Esophagus muscularis mucosa (tissue), 4 donors: ENCODE measurements at regions not wholly inside any gene's neighbourhood (a gene's known extent, or its start where the extent isn't known, plus 50 kb on each side); places are given as distances from the start of the nearest gene placed in this dataset.

ENCODE experiments used
- DNase-seq: peaks from one replicate; pipeline ENCODE4 v3.0.0-alpha.2; 2017; ENCODE audit errors: extremely low spot score
- H3K27ac ChIP-seq, 4 donors: fragments of 200-600 bp; sonication (generic); replicated peaks in 1 of 4; 1 replicate in 3 of 4; 2 replicates in 1 of 4; pipeline ENCODE4 v1.5.1; 2016 to 2019; ENCODE audit warnings: mild to moderate bottlenecking in 1 of 4
- H3K27me3 ChIP-seq, 4 donors: fragments of 200-600 bp; sonication (generic); one replicate each; pipeline versions ENCODE4 v1.5.1 to v1.6.0; 2016 to 2019
- H3K36me3 ChIP-seq, 4 donors: fragments of 200-600 bp; sonication (generic); one replicate each; pipeline ENCODE4 v1.5.1; 2016 to 2019
- H3K4me1 ChIP-seq, 4 donors: fragments of 200-600 bp; sonication (generic); one replicate each; pipeline ENCODE4 v1.5.1; 2016 to 2019
- H3K4me3 ChIP-seq, 4 donors: fragments of 200-600 bp; sonication (generic); 1 replicate in 2 of 4; 2 replicates in 2 of 4; pipeline ENCODE4 v1.5.1; 2016 to 2019; ENCODE audit warnings: mild to moderate bottlenecking in 4 of 4, moderate library complexity in 1 of 4
- H3K9me3 ChIP-seq, 4 donors: fragments of 200-600 bp; sonication (generic); 1 replicate in 3 of 4; 2 replicates in 1 of 4; pipeline ENCODE4 v1.5.1; 2016 to 2019
- CTCF ChIP-seq, 3 experiments: fragments of 200-600 bp in 2 of 3; fragments of 450-650 bp in 1 of 3; sonication (generic) in 2 of 3; IDR thresholded peaks; one replicate each; pipeline ENCODE4 v1.5.1; 2017 to 2019; ENCODE audit warnings: antibody characterized with exemption in 3 of 3, mild to moderate bottlenecking in 2 of 3, moderate library complexity in 1 of 3
- EP300 ChIP-seq: sonication (generic); formaldehyde crosslinking; IDR thresholded peaks from one replicate; pipeline ENCODE4 v1.6.1; 2017; ENCODE audit warnings: antibody characterized with exemption
- POLR2A ChIP-seq: fragments of 450-650 bp; IDR thresholded peaks from one replicate; pipeline ENCODE4 v1.6.1; 2017; ENCODE audit warnings: antibody characterized with exemption, moderate library complexity, mild to moderate bottlenecking, low read depth
- POLR2AphosphoS5 ChIP-seq, 2 donors: sonication (generic); formaldehyde crosslinking; IDR thresholded peaks; one replicate each; pipeline ENCODE4 v1.6.1; 2017; ENCODE audit warnings: antibody characterized with exemption in 2 of 2
- WGBS: methylation state at CpG from one replicate; pipeline ENCODE4 v1.1.5; 2018; 5-methylcytosine and 5-hydroxymethylcytosine counted together
- intact Hi-C: fragments of 100-400 bp; cut with DNase I; formaldehyde crosslinking; loops from one replicate; pipeline ENCODE4 v1.15.1; 2023

- H3K27ac ChIP-seq, result no peak overlapping the region
- no peaks in the 10 kb centered on the region for H3K27me3 ChIP-seq
- H3K9me3 ChIP-seq, result no peaks in the 10 kb centered on the region
- no peak overlapping the region for H3K4me3 ChIP-seq
- 86% methylated on average over 4 of the region's 4 CpGs for WGBS
- H3K36me3 ChIP-seq, result no peaks in the 10 kb centered on the region
- no peak for DNase-seq
- TF ChIP-seq POLR2A, result no peak
- TF ChIP-seq CTCF (IDR thresholded peaks at IDR 0.05), result no peak
- no peak for TF ChIP-seq POLR2AphosphoS5 (IDR thresholded peaks at IDR 0.05)
- TF ChIP-seq EP300, result no peak
- H3K4me1 ChIP-seq, result no peaks in the 10 kb centered on the region
- intact Hi-C loops, result no loop called here
Observed at GRCh38 chr2:19226871-19227270, 131.6 kb downstream of the OSR1 start.

- no peak for TF ChIP-seq EP300
- no peak for TF ChIP-seq POLR2AphosphoS5 (IDR thresholded peaks at IDR 0.05)
- TF ChIP-seq CTCF (IDR thresholded peaks at IDR 0.05), result no peak
- no peak for TF ChIP-seq POLR2A
- intact Hi-C loops, result no loop called here
- H3K36me3 ChIP-seq, result no peaks in the 10 kb centered on the region
- no peak overlapping the region for H3K27ac ChIP-seq
- no peaks in the 10 kb centered on the region for H3K9me3 ChIP-seq
- WGBS, result 83% methylated on average over 6 of the region's 6 CpGs
- DNase-seq, result peak; percentile 80
- no peak overlapping the region for H3K4me3 ChIP-seq
- no peaks in the 10 kb centered on the region for H3K4me1 ChIP-seq
- no peaks in the 10 kb centered on the region for H3K27me3 ChIP-seq
Observed at GRCh38 chr2:19226386-19226785, 132.0 kb downstream of the OSR1 start.

GRCh38 chr2:19225931-19226330 is 132.5 kb downstream of the OSR1 start:
- TF ChIP-seq POLR2A, result no peak
- 100% methylated on average over 1 of the region's 1 CpG for WGBS

GRCh38 chr2:19225126-19225525 is 133.3 kb downstream of the OSR1 start:
- H3K27ac ChIP-seq, result no peak overlapping the region
- H3K27me3 ChIP-seq, result no peaks in the 10 kb centered on the region
- H3K9me3 ChIP-seq, result no peaks in the 10 kb centered on the region
- TF ChIP-seq EP300, result no peak
- TF ChIP-seq CTCF (IDR thresholded peaks at IDR 0.05), result no peak
- TF ChIP-seq POLR2A, result no peak
- no peak for TF ChIP-seq POLR2AphosphoS5 (IDR thresholded peaks at IDR 0.05)
- H3K36me3 ChIP-seq, result no peaks in the 10 kb centered on the region
- no peak overlapping the region for H3K4me3 ChIP-seq
- no peak for DNase-seq
- no peaks in the 10 kb centered on the region for H3K4me1 ChIP-seq
- intact Hi-C loops, result no loop called here

More at GRCh38 chr2:19225931-19226330, 132.5 kb downstream of the OSR1 start:
- no peaks in the 10 kb centered on the region for H3K27me3 ChIP-seq
- H3K4me3 ChIP-seq, result no peak overlapping the region
- no peaks in the 10 kb centered on the region for H3K4me1 ChIP-seq
- intact Hi-C loops, result no loop called here
- H3K36me3 ChIP-seq, result no peaks in the 10 kb centered on the region
- peak; percentile 70 for DNase-seq
- H3K9me3 ChIP-seq, result no peaks in the 10 kb centered on the region
- no peak overlapping the region for H3K27ac ChIP-seq

GRCh38 chr2:19224486-19224885 is 133.9 kb downstream of the OSR1 start:
- 89% methylated on average over 1 of the region's 1 CpG for WGBS
- Histone ChIP-seq H3K27me3 (no peaks in the 10 kb centered on the region), H3K36me3 (no peaks in the 10 kb centered on the region), H3K9me3 (no peaks in the 10 kb centered on the region), H3K4me3 (no peak overlapping the region), H3K27ac (no peak overlapping the region), H3K4me1 (no peaks in the 10 kb centered on the region)
- DNase-seq, result no peak
- TF ChIP-seq EP300 (no peak), POLR2AphosphoS5 (IDR thresholded peaks at IDR 0.05) (no peak), POLR2A (no peak), CTCF (IDR thresholded peaks at IDR 0.05) (no peak)
- intact Hi-C loops, result no loop called here
